PFSK-1 (cell line): ENCODE measurements at regions not wholly inside any gene's neighbourhood (a gene's known extent, or its start where the extent isn't known, plus 50 kb on each side); places are given as distances from the start of the nearest gene placed in this dataset.

Source experiments
- POLR2AphosphoS5 ChIP-seq: IDR thresholded peaks from 2 replicates; pipeline ENCODE4 v1.6.1; 2012; ENCODE audit warnings: low read depth, mild to moderate bottlenecking, control low read depth, low read length, moderate library complexity
- TAF1 ChIP-seq: IDR thresholded peaks from 2 replicates; pipeline ENCODE4 v1.6.1; 2012; ENCODE audit warnings: low read length, control low read depth, borderline replicate concordance; ENCODE audit not compliant: insufficient read depth
- TF ChIP-seq, protein P1 (sequence below), 2 experiments: IDR thresholded peaks; 2 replicates each; pipeline versions ENCODE4 v1.6.1 to v1.8.0; 2011 to 2012; ENCODE audit warnings: low read depth in 2 of 2, low read length in 2 of 2, control low read depth in 1 of 2, inconsistent platforms in 1 of 2, mild to moderate bottlenecking in 1 of 2, moderate library complexity in 1 of 2; ENCODE audit not compliant: insufficient read depth in 1 of 2

DNA sequence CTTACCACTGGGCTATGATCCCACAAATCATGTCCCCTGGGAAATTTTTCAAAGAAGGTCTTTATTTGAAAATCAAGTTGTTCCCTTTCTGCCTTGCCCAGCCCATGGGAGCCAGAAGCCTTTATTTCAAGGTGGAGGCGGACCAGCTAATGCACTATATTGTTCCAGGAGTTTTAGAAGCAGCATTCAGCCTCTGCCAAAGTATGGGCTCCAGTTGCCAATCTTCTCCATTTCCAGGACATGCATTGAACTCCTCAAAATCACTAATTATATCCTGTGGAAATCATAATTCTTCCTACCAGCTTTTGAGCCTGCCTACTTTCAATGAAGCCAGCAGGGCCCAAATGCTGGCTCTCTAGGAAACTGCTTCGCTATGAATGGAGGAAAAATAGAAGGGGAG, 195.8 kb downstream of the RAD51AP2 start:
- TF ChIP-seq POLR2AphosphoS5 (no peak), TAF1 (no peak)
- TF ChIP-seq, protein P1, sequence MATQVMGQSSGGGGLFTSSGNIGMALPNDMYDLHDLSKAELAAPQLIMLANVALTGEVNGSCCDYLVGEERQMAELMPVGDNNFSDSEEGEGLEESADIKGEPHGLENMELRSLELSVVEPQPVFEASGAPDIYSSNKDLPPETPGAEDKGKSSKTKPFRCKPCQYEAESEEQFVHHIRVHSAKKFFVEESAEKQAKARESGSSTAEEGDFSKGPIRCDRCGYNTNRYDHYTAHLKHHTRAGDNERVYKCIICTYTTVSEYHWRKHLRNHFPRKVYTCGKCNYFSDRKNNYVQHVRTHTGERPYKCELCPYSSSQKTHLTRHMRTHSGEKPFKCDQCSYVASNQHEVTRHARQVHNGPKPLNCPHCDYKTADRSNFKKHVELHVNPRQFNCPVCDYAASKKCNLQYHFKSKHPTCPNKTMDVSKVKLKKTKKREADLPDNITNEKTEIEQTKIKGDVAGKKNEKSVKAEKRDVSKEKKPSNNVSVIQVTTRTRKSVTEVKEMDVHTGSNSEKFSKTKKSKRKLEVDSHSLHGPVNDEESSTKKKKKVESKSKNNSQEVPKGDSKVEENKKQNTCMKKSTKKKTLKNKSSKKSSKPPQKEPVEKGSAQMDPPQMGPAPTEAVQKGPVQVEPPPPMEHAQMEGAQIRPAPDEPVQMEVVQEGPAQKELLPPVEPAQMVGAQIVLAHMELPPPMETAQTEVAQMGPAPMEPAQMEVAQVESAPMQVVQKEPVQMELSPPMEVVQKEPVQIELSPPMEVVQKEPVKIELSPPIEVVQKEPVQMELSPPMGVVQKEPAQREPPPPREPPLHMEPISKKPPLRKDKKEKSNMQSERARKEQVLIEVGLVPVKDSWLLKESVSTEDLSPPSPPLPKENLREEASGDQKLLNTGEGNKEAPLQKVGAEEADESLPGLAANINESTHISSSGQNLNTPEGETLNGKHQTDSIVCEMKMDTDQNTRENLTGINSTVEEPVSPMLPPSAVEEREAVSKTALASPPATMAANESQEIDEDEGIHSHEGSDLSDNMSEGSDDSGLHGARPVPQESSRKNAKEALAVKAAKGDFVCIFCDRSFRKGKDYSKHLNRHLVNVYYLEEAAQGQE (IDR thresholded peaks at IDR 0.05; ENCODE audit: insufficient read depth in 1 of 2, low read depth in 2 of 2, low read length in 2 of 2), result no peak
